Astrocyte (in vitro differentiated cells and primary cell): ENCODE measurements at regions not wholly inside any gene's neighbourhood (a gene's known extent, or its start where the extent isn't known, plus 50 kb on each side); places are given as distances from the start of the nearest gene placed in this dataset.

ENCODE experiments used
- DNase-seq: peaks from one replicate; pipeline ENCODE4 v3.0.0-alpha.2; 2010; ENCODE audit warnings: low read depth
- FAIRE-seq: peaks from 2 replicates; lab custom pipeline; 2011; peaks lifted over from hg19 to GRCh38; lab: Jason Lieb, UNC
- H2AFZ ChIP-seq: 2 replicates; pipeline ENCODE4 v1.6.0; 2012; ENCODE audit warnings: low read depth, low read length, inconsistent platforms
- H3K27ac ChIP-seq: 2 replicates; pipeline ENCODE4 v1.5.1; 2011; ENCODE audit warnings: low read depth, low read length, inconsistent platforms
- H3K27me3 ChIP-seq: 2 replicates; pipeline ENCODE4 v1.6.0; 2011; ENCODE audit warnings: low read length, inconsistent platforms; ENCODE audit not compliant: insufficient read depth
- H3K36me3 ChIP-seq: 2 replicates; pipeline ENCODE4 v1.5.1; 2011; ENCODE audit warnings: low read length, inconsistent platforms; ENCODE audit not compliant: insufficient read depth
- H3K4me1 ChIP-seq: 2 replicates; pipeline ENCODE4 v1.5.1; 2011; ENCODE audit warnings: low read length, inconsistent platforms; ENCODE audit not compliant: insufficient read depth
- H3K4me2 ChIP-seq: 2 replicates; pipeline ENCODE4 v1.6.0; 2012; ENCODE audit warnings: low read length, inconsistent platforms
- H3K4me3 ChIP-seq: 2 replicates; pipeline ENCODE4 v1.5.1; 2011; ENCODE audit warnings: low read depth, mild to moderate bottlenecking, low read length, inconsistent platforms; ENCODE audit not compliant: insufficient read depth
- H3K79me2 ChIP-seq: 2 replicates; pipeline ENCODE4 v1.6.0; 2012; ENCODE audit warnings: mild to moderate bottlenecking, low read length, inconsistent platforms; ENCODE audit not compliant: insufficient read depth
- H3K9ac ChIP-seq: 2 replicates; pipeline ENCODE4 v1.6.0; 2012; ENCODE audit warnings: mild to moderate bottlenecking, low read length, inconsistent platforms
- H3K9me3 ChIP-seq: 2 replicates; pipeline ENCODE4 v1.5.1; 2012; ENCODE audit warnings: low read depth, mild to moderate bottlenecking, low read length, inconsistent platforms; ENCODE audit not compliant: insufficient read depth
- H4K20me1 ChIP-seq: 2 replicates; pipeline ENCODE4 v1.6.0; 2012; ENCODE audit warnings: low read length, inconsistent platforms; ENCODE audit not compliant: insufficient read depth
- H3K27ac Mint-ChIP-seq: one replicate; pipeline ENCODE4 v1.8.0; 2021; ENCODE audit warnings: mild to moderate bottlenecking, mixed read lengths; ENCODE audit not compliant: unreplicated experiment
- H3K27me3 Mint-ChIP-seq: one replicate; pipeline ENCODE4 v1.8.0; 2021; ENCODE audit warnings: low read depth, mixed read lengths; ENCODE audit not compliant: unreplicated experiment
- H3K36me3 Mint-ChIP-seq: one replicate; pipeline ENCODE4 v1.8.0; 2021; ENCODE audit warnings: low read depth, mixed read lengths; ENCODE audit not compliant: unreplicated experiment
- H3K4me1 Mint-ChIP-seq: one replicate; pipeline ENCODE4 v1.8.0; 2021; ENCODE audit warnings: low read depth, mixed read lengths; ENCODE audit not compliant: unreplicated experiment
- H3K4me3 Mint-ChIP-seq: one replicate; pipeline ENCODE4 v1.8.0; 2021; ENCODE audit warnings: mild to moderate bottlenecking, moderate library complexity, mixed read lengths; ENCODE audit not compliant: unreplicated experiment
- H3K9me3 Mint-ChIP-seq: one replicate; pipeline ENCODE4 v1.8.0; 2021; ENCODE audit warnings: mild to moderate bottlenecking, mixed read lengths; ENCODE audit not compliant: unreplicated experiment
- EZH2 ChIP-seq: IDR thresholded peaks from 2 replicates; pipeline ENCODE4 v1.6.1; 2012; ENCODE audit warnings: mild to moderate bottlenecking, low read length, inconsistent platforms; ENCODE audit not compliant: insufficient read depth
- TF ChIP-seq, protein P1 (sequence below): IDR thresholded peaks from 2 replicates; pipeline ENCODE4 v1.5.1; 2011; ENCODE audit warnings: low read depth, mild to moderate bottlenecking, inconsistent platforms, low read length, moderate library complexity; ENCODE audit not compliant: insufficient read depth

- Mint-ChIP-seq H3K27ac (no peak overlapping the region), H3K27me3 (no peaks in the 10 kb centered on the region), H3K9me3 (peaks cover 2% of the 10 kb centered on the region), H3K36me3 (no peaks in the 10 kb centered on the region), H3K4me1 (peaks cover 5% of the 10 kb centered on the region), H3K4me3 (no peak overlapping the region)
- Histone ChIP-seq H2AFZ (no peak overlapping the region), H3K4me3 (no peak overlapping the region), H3K9ac (no peak overlapping the region), H4K20me1 (no peaks in the 10 kb centered on the region), H3K27ac (no peak overlapping the region), H3K36me3 (no peaks in the 10 kb centered on the region), H3K4me1 (no peaks in the 10 kb centered on the region), H3K4me2 (no peak overlapping the region), H3K27me3 (no peaks in the 10 kb centered on the region), H3K9me3 (no peaks in the 10 kb centered on the region), H3K79me2 (no peaks in the 10 kb centered on the region)
- no peak for DNase-seq
- TF ChIP-seq, protein P1, sequence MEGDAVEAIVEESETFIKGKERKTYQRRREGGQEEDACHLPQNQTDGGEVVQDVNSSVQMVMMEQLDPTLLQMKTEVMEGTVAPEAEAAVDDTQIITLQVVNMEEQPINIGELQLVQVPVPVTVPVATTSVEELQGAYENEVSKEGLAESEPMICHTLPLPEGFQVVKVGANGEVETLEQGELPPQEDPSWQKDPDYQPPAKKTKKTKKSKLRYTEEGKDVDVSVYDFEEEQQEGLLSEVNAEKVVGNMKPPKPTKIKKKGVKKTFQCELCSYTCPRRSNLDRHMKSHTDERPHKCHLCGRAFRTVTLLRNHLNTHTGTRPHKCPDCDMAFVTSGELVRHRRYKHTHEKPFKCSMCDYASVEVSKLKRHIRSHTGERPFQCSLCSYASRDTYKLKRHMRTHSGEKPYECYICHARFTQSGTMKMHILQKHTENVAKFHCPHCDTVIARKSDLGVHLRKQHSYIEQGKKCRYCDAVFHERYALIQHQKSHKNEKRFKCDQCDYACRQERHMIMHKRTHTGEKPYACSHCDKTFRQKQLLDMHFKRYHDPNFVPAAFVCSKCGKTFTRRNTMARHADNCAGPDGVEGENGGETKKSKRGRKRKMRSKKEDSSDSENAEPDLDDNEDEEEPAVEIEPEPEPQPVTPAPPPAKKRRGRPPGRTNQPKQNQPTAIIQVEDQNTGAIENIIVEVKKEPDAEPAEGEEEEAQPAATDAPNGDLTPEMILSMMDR = no peak
- TF ChIP-seq EZH2 = no peak
- no peak for FAIRE-seq
Measured at GRCh38 chr9:1454211-1454610, 404.1 kb downstream of the DMRT2 start.

GRCh38 chr9:1454616-1455347, 404.6 kb downstream of the DMRT2 start:
- no peak overlapping the region for H3K4me3 Mint-ChIP-seq
- H3K4me2 ChIP-seq = no peak overlapping the region
- H3K27ac Mint-ChIP-seq = no peak overlapping the region
- H3K27ac ChIP-seq = no peak overlapping the region
- no peak overlapping the region for H3K4me3 ChIP-seq
- no peaks in the 10 kb centered on the region for H3K27me3 ChIP-seq
- peaks cover 5% of the 10 kb centered on the region for H3K4me1 Mint-ChIP-seq
- FAIRE-seq (no peak), DNase-seq (no peak)
- no peaks in the 10 kb centered on the region for H3K4me1 ChIP-seq
- no peaks in the 10 kb centered on the region for H3K36me3 ChIP-seq
- TF ChIP-seq, protein P1 = no peak
- no peak for TF ChIP-seq EZH2
- H3K9ac ChIP-seq = no peak overlapping the region
- H4K20me1 ChIP-seq = no peaks in the 10 kb centered on the region
- H3K79me2 ChIP-seq = no peaks in the 10 kb centered on the region
- no peak overlapping the region for H2AFZ ChIP-seq
- H3K9me3 ChIP-seq = no peaks in the 10 kb centered on the region
- peaks cover 2% of the 10 kb centered on the region for H3K9me3 Mint-ChIP-seq
- no peaks in the 10 kb centered on the region for H3K27me3 Mint-ChIP-seq
- no peaks in the 10 kb centered on the region for H3K36me3 Mint-ChIP-seq

DNA sequence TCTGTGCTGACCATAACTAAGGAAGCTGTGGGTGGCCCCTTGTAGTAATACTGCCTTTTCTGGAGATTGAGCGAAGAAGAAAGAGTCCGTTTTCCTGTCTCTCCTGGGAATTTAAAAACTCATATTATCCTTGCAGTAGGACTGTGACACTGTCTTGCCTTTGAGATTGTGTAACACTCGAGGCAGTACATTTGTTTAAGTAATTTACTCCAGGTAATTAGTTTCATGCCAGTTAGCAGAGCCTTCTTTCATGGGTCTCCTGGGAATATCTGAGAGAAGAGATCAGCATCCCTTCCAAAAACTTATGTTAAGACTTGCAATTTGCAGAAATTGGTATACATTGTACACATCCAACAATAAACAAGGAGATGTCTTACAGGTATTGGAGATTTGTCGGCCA, 405.6 kb downstream of the DMRT2 start:
- H3K4me1 Mint-ChIP-seq = peaks cover 5% of the 10 kb centered on the region
- no peaks in the 10 kb centered on the region for H3K9me3 ChIP-seq
- H3K27ac ChIP-seq = no peak overlapping the region
- H3K4me1 ChIP-seq = no peaks in the 10 kb centered on the region
- DNase-seq (no peak), FAIRE-seq (no peak)
- H3K36me3 Mint-ChIP-seq = no peaks in the 10 kb centered on the region
- H3K27me3 Mint-ChIP-seq = no peaks in the 10 kb centered on the region
- no peaks in the 10 kb centered on the region for H3K9me3 Mint-ChIP-seq
- no peak overlapping the region for H2AFZ ChIP-seq
- no peaks in the 10 kb centered on the region for H3K27me3 ChIP-seq
- H3K4me3 Mint-ChIP-seq = no peak overlapping the region
- no peak overlapping the region for H3K4me3 ChIP-seq
- no peak overlapping the region for H3K4me2 ChIP-seq
- H3K36me3 ChIP-seq = no peaks in the 10 kb centered on the region
- TF ChIP-seq EZH2 = no peak
- TF ChIP-seq, protein P1 = no peak
- no peak overlapping the region for H3K27ac Mint-ChIP-seq
- no peaks in the 10 kb centered on the region for H3K79me2 ChIP-seq
- no peaks in the 10 kb centered on the region for H4K20me1 ChIP-seq
- no peak overlapping the region for H3K9ac ChIP-seq
